ENCODE measurements at regions not wholly inside any gene's neighbourhood (a gene's known extent, or its start where the extent isn't known, plus 50 kb on each side); places are given as distances from the start of the nearest gene placed in this dataset.

DNA sequence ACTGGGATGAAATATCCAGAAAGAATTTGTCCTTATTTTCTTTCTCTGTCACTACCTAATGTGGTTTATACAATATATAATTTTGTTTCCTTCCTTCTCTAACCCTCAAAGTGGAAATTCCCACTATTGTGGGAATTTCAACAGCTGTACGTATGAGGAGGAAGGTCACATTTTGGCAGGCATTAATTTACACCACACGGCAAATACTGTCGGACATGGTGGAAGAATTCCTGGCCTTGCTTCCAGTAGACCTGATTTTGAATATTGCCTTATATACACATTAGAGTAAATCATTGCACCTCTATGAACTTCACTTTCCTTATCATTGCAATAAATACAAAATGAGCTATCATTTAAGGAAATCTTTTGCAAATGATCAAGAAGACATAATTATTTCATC is 358.1 kb upstream of the ETAA1 start:
- TF ChIP-seq, protein P1, sequence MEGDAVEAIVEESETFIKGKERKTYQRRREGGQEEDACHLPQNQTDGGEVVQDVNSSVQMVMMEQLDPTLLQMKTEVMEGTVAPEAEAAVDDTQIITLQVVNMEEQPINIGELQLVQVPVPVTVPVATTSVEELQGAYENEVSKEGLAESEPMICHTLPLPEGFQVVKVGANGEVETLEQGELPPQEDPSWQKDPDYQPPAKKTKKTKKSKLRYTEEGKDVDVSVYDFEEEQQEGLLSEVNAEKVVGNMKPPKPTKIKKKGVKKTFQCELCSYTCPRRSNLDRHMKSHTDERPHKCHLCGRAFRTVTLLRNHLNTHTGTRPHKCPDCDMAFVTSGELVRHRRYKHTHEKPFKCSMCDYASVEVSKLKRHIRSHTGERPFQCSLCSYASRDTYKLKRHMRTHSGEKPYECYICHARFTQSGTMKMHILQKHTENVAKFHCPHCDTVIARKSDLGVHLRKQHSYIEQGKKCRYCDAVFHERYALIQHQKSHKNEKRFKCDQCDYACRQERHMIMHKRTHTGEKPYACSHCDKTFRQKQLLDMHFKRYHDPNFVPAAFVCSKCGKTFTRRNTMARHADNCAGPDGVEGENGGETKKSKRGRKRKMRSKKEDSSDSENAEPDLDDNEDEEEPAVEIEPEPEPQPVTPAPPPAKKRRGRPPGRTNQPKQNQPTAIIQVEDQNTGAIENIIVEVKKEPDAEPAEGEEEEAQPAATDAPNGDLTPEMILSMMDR (IDR thresholded peaks at IDR 0.05), result no peak
- ChIA-PET CTCF (no interaction called here), POLR2A (no interaction called here)
- no peak for DNase-seq
- Mint-ChIP-seq H3K4me1 (no peaks in the 10 kb centered on the region), H3K27ac (no peak overlapping the region), H3K4me3 (no peak overlapping the region), H3K9me3 (no peaks in the 10 kb centered on the region), H3K36me3 (ENCODE audit: low read depth) (no peaks in the 10 kb centered on the region), H3K27me3 (no peaks in the 10 kb centered on the region)
- ATAC-seq (ENCODE audit: low read depth), result no peak
- intact Hi-C loops (cut with micrococcal nuclease), result no loop called here

DNA sequence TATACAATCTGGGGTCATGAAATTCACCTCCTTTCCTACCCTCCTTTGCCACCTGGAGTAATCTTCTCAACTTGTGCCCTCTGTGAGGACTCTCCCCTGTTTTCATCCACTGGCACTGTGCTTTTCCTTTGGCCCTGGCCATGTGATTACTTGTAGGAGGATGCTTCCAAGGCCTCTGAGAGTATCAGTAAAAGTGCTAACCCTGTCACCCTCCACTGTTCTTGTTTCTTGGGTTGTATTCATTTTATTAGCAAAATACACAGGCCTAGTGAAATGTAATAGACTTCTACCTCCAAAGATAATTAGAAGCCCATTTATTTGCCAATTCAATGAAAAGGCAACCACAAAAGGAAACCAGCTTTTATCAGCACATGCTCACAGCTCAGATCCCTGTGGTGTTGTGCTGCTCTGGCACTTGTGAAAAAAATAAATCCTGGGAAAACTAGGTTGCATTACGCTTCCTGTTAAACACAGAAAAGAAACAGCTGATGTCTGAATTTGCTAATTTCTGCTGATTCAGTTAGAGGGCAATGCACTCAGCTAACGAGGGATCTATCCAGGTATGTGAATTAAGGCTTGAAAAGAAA is 357.5 kb upstream of the ETAA1 start:
- H3K4me3 Mint-ChIP-seq, result no peak overlapping the region
- CTCF ChIA-PET, result no interaction called here
- H3K4me1 Mint-ChIP-seq, result no peaks in the 10 kb centered on the region
- no peak overlapping the region for H3K27ac Mint-ChIP-seq
- intact Hi-C loops (cut with micrococcal nuclease), result no loop called here
- TF ChIP-seq, protein P1 (IDR thresholded peaks at IDR 0.05), result no peak
- no peaks in the 10 kb centered on the region for H3K9me3 Mint-ChIP-seq
- no peak for ATAC-seq (ENCODE audit: low read depth)
- no peaks in the 10 kb centered on the region for H3K36me3 Mint-ChIP-seq (ENCODE audit: low read depth)
- POLR2A ChIA-PET, result no interaction called here
- no peaks in the 10 kb centered on the region for H3K27me3 Mint-ChIP-seq
- no peak for DNase-seq

DNA sequence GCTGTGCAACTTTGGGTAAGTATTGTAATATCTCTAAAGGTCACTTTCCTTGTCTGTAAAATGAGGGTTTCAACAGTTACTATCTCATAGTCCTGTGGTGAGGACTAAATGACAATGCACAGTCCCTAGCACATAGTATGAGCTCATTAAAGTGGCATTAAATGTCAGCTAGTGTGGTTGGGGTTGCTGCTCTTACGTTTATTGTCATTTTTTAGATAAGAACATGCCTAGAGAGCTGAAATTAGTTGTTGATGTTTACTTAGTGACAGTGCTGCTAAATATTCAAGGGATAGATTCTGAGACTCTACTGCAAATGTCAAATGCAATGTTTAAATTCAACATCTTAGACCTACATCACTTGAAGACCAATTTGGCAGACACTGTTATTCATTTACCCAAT is 356.1 kb upstream of the ETAA1 start:
- Mint-ChIP-seq H3K4me3 (no peak overlapping the region), H3K36me3 (ENCODE audit: low read depth) (no peaks in the 10 kb centered on the region), H3K27ac (no peak overlapping the region), H3K9me3 (no peaks in the 10 kb centered on the region), H3K4me1 (no peaks in the 10 kb centered on the region), H3K27me3 (no peaks in the 10 kb centered on the region)
- ATAC-seq (ENCODE audit: low read depth) (no peak), DNase-seq (no peak)
- ChIA-PET POLR2A (no interaction called here), CTCF (no interaction called here)
- intact Hi-C loops (cut with micrococcal nuclease), result no loop called here
- TF ChIP-seq, protein P1 (IDR thresholded peaks at IDR 0.05), result no peak

DNA sequence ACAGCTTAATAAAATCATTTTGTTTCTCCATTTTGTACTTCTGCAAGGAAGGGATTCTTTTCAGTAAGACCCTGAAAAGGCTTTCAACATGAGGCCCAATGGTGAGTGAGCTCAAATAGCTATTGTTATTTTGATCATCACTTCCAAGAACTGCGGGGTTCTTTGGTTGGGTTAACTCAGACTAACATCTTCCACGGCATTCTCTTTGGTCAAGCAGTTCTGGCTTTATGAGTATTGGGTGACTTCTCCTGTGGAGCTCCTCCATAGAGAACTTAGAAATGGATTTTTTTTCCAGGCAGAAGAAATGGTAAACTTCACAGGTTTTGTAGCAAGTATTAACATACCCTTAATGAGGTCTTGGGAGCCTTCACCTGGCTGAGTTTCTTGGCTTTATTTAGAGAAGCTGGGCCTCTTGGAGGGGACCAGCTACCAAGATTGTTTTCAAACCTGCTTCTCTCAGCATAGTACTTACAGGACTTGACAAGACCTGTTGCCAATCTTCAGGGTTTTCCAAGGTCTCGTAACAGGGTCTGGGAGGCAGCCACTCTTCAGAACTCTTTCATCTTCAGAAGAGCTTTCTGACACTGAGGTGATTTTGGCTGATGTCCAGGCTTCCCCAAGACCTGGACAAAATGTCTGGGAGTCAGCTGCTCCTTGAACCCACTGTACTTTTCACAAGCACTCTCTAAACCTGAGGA is 353.2 kb upstream of the ETAA1 start:
- ChIA-PET POLR2A (no interaction called here), CTCF (no interaction called here)
- TF ChIP-seq, protein P1 (IDR thresholded peaks at IDR 0.05), result no peak
- Mint-ChIP-seq H3K4me1 (no peaks in the 10 kb centered on the region), H3K27me3 (no peaks in the 10 kb centered on the region), H3K36me3 (ENCODE audit: low read depth) (no peaks in the 10 kb centered on the region), H3K9me3 (no peaks in the 10 kb centered on the region), H3K27ac (no peak overlapping the region), H3K4me3 (no peak overlapping the region)
- intact Hi-C loops (cut with micrococcal nuclease), result no loop called here
- ATAC-seq (ENCODE audit: low read depth) (no peak), DNase-seq (no peak)

DNA sequence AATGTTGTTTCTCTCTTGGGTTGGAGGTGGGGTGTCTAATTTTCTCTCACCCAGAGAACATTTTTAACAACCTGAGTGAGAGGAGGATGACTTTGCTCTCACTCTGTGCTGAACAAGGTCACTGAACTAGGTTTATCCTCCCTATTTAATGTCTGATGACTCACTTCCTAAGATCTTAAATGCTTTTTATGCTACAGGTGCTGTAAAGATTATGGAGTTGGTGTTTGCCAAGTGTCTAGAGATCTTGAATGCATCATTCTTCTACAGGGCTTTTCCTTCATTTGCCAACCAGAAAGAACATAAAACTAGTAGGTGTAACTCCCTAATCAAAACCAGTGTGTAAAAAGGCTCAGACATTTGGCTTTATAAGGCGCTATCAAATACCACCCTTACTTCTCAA is 350.5 kb upstream of the ETAA1 start:
- intact Hi-C loops (cut with micrococcal nuclease), result no loop called here
- Mint-ChIP-seq H3K36me3 (ENCODE audit: low read depth) (no peaks in the 10 kb centered on the region), H3K4me1 (no peaks in the 10 kb centered on the region), H3K27ac (no peak overlapping the region), H3K9me3 (no peaks in the 10 kb centered on the region), H3K4me3 (no peak overlapping the region), H3K27me3 (no peaks in the 10 kb centered on the region)
- POLR2A ChIA-PET, result no interaction called here
- ATAC-seq (ENCODE audit: low read depth) (no peak), DNase-seq (no peak)
- TF ChIP-seq, protein P1 (IDR thresholded peaks at IDR 0.05), result no peak
- CTCF ChIA-PET, result no interaction called here

Measured in activated B cell treated with CpG ODN at 0.5 μM for 24 hours (primary cell).